HS-27A (cell line): ENCODE measurements at regions not wholly inside any gene's neighbourhood (a gene's known extent, or its start where the extent isn't known, plus 50 kb on each side); places are given as distances from the start of the nearest gene placed in this dataset.
"Not testable (repeated sequence)": the region's sequence is repeated elsewhere in the genome, so short reads cannot be mapped to it uniquely, and the experiment has no call there.

Experiments used
- DNase-seq: peaks from one replicate; pipeline ENCODE4 v3.0.0-alpha.2; 2012; ENCODE audit warnings: low read depth, missing footprints

- no peak for DNase-seq
These were observed 221.4 kb downstream of the ARL4C start for GRCh38 chr2:234275515-234275914.

- no peak for DNase-seq
These were observed 222.8 kb downstream of the ARL4C start for GRCh38 chr2:234273887-234274584.

- DNase-seq, result no peak
These were observed 221.8 kb downstream of the SPP2 start for GRCh38 chr2:234272069-234272850.

- no peak for DNase-seq
These were observed 220.8 kb downstream of the SPP2 start for GRCh38 chr2:234271338-234271737.

GRCh38 chr2:234269769-234270204 is 219.3 kb downstream of the SPP2 start:
- DNase-seq, result no peak

GRCh38 chr2:234267534-234267933 is 217.0 kb downstream of the SPP2 start:
- no peak for DNase-seq

GRCh38 chr2:234266952-234267351 is 216.4 kb downstream of the SPP2 start:
- DNase-seq, result no peak

- no peak for DNase-seq
These were observed 214.7 kb downstream of the SPP2 start for GRCh38 chr2:234265206-234265605.

- DNase-seq, result no peak
These were observed 211.2 kb downstream of the SPP2 start for GRCh38 chr2:234261736-234262135.

GRCh38 chr2:234259440-234259839 is 208.9 kb downstream of the SPP2 start:
- DNase-seq, result no peak

GRCh38 chr2:234258562-234259141 is 208.2 kb downstream of the SPP2 start:
- no peak for DNase-seq

GRCh38 chr2:234257859-234258561 is 207.5 kb downstream of the SPP2 start:
- DNase-seq, result no peak

GRCh38 chr2:234256516-234256915 is 206.0 kb downstream of the SPP2 start:
- no peak for DNase-seq

GRCh38 chr2:234254783-234255521 is 204.4 kb downstream of the SPP2 start:
- DNase-seq, result no peak

GRCh38 chr2:234252772-234253171 is 202.3 kb downstream of the SPP2 start:
- no peak for DNase-seq

GRCh38 chr2:234251326-234252271 is 201.1 kb downstream of the SPP2 start:
- DNase-seq, result no peak

GRCh38 chr2:234250926-234251325 is 200.4 kb downstream of the SPP2 start:
- DNase-seq, result no peak

- DNase-seq, result no peak
These were observed 199.4 kb downstream of the SPP2 start for GRCh38 chr2:234249873-234250272.

- DNase-seq, result no peak
These were observed 198.7 kb downstream of the SPP2 start for GRCh38 chr2:234249034-234249735.

- DNase-seq, result not testable (repeated sequence)
These were observed 197.8 kb downstream of the SPP2 start for GRCh38 chr2:234248213-234248710.
